ENCODE measurements at regions not wholly inside any gene's neighbourhood (a gene's known extent, or its start where the extent isn't known, plus 50 kb on each side); places are given as distances from the start of the nearest gene placed in this dataset.

DNA sequence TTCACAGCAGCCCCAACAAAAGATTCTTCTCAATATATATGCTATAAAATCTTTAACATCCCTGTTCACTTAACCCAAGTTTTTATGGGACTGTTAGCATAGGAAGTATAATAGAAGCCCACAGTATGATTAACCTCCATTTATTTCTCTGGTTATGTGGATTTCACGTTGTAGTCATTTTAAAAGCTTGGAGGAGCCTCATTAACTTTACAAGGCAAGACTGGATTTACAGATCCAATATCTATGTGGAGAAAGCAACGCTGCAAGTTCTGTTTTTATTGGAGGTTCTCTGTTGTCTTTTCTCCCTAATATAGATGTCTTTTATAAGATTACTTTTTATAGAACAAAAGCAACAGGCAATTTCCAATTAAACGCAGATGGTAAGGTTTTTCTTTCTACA is 114.9 kb upstream of the SYT4 start:
- whole genome bisulfite sequencing, 5 donors: 71 to 76% (median 76%) methylated on average over 3 of the region's 3 CpGs
- H3K9me3 ChIP-seq: no peaks in the 10 kb centered on the region
- intact Hi-C loops (cut with DNase I; ENCODE audit: low total_unique reads): no loop called here

DNA sequence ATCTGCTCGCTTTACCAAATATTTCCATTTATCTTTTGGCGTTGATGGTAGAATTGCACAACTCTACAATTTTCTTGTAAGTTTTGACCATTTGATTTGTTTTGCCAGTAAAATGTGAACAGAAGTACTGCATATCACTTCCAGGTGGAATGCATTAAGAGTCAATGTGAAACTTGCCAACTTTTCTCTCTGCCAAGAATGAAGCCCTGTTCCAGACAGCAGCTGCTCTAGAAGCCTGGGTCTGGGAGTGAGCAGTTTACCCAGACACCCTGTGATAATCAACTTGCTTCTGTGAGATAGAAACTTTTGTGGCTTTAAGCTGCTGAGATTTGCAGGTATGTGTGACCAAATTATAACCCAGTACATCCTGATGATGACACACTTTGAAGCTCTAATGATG is 115.9 kb upstream of the SYT4 start:
- Histone ChIP-seq H3K4me1 (peaks cover 0 to 3% (median 0%) of the 10 kb centered on the region in 4 donors), H3K36me3 (no peaks in the 10 kb centered on the region), H3K27me3 (no peaks in the 10 kb centered on the region), H3K9me3 (no peaks in the 10 kb centered on the region), H3K27ac (no peak overlapping the region), H3K4me3 (no peak overlapping the region)
- TF ChIP-seq EP300 (IDR thresholded peaks at IDR 0.05) (no peak), POLR2AphosphoS5 (IDR thresholded peaks at IDR 0.05) (no peak), POLR2A (IDR thresholded peaks at IDR 0.05) (no peak)
- TF ChIP-seq, protein P1, sequence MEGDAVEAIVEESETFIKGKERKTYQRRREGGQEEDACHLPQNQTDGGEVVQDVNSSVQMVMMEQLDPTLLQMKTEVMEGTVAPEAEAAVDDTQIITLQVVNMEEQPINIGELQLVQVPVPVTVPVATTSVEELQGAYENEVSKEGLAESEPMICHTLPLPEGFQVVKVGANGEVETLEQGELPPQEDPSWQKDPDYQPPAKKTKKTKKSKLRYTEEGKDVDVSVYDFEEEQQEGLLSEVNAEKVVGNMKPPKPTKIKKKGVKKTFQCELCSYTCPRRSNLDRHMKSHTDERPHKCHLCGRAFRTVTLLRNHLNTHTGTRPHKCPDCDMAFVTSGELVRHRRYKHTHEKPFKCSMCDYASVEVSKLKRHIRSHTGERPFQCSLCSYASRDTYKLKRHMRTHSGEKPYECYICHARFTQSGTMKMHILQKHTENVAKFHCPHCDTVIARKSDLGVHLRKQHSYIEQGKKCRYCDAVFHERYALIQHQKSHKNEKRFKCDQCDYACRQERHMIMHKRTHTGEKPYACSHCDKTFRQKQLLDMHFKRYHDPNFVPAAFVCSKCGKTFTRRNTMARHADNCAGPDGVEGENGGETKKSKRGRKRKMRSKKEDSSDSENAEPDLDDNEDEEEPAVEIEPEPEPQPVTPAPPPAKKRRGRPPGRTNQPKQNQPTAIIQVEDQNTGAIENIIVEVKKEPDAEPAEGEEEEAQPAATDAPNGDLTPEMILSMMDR (IDR thresholded peaks at IDR 0.05): no peak
- 62 to 80% (median 66%) methylated on average over 2 of the region's 2 CpGs for WGBS, 5 donors
- intact Hi-C loops (cut with DNase I; ENCODE audit: low total_unique reads): no loop called here
- peak in 1 of 2 donors; percentile 30 for DNase-seq

More for the DNA sequence above, 114.9 kb upstream of the SYT4 start:
- TF ChIP-seq, protein P1 (IDR thresholded peaks at IDR 0.05): no peak
- TF ChIP-seq POLR2A (IDR thresholded peaks at IDR 0.05) (no peak), EP300 (IDR thresholded peaks at IDR 0.05) (no peak), POLR2AphosphoS5 (IDR thresholded peaks at IDR 0.05) (no peak)
- Histone ChIP-seq H3K4me1 (peaks cover 0 to 3% (median 0%) of the 10 kb centered on the region in 4 donors), H3K27ac (no peak overlapping the region), H3K4me3 (no peak overlapping the region), H3K36me3 (no peaks in the 10 kb centered on the region), H3K27me3 (no peaks in the 10 kb centered on the region)
- DNase-seq: no peak

- peak in 1 of 2 donors; percentile 34 for DNase-seq
- H3K27me3 ChIP-seq: no peaks in the 10 kb centered on the region
- 0 to 10% (median 7%) methylated on average over 1 of the region's 1 CpG for WGBS, 5 donors
- H3K4me3 ChIP-seq: no peak overlapping the region
- intact Hi-C loops (cut with DNase I; ENCODE audit: low total_unique reads): no loop called here
- no peak overlapping the region for H3K27ac ChIP-seq
- peaks cover 0 to 3% (median 0%) of the 10 kb centered on the region in 4 donors for H3K4me1 ChIP-seq
- no peaks in the 10 kb centered on the region for H3K36me3 ChIP-seq
- no peaks in the 10 kb centered on the region for H3K9me3 ChIP-seq
- no peak for TF ChIP-seq POLR2AphosphoS5 (IDR thresholded peaks at IDR 0.05)
- TF ChIP-seq, protein P1 (IDR thresholded peaks at IDR 0.05): peak in 1 of 7 experiments; percentile 23
Observed at GRCh38 chr18:43396266-43396665, 119.0 kb upstream of the SYT4 start.

DNA sequence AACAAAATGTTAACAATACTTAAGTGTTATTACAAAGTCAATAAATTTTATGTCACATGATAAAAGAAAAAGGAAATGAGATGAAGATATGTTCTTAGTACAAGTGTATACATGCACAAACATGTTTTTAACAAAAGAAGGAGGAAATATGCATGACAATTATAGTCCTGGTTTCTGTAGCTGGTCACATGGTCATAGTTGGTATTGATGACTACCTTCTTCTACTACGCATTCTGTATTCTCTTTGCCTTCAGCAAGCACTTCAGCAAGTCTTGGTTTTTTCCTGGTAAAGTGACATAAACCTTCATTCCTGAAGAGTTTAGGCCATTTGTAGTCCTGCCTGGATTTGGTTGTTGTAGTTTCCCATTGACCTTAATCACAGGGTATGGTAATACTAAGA is 121.3 kb upstream of the SYT4 start:
- no peak for TF ChIP-seq POLR2A (IDR thresholded peaks at IDR 0.05)
- no peak for TF ChIP-seq POLR2AphosphoS5 (IDR thresholded peaks at IDR 0.05)
- no peak for TF ChIP-seq EP300 (IDR thresholded peaks at IDR 0.05)
- TF ChIP-seq, protein P1 (IDR thresholded peaks at IDR 0.05): no peak
- DNase-seq: no peak
- intact Hi-C loops (cut with DNase I; ENCODE audit: low total_unique reads): no loop called here
- no peaks in the 10 kb centered on the region for H3K36me3 ChIP-seq
- no peaks in the 10 kb centered on the region for H3K27me3 ChIP-seq
- no peaks in the 10 kb centered on the region for H3K4me1 ChIP-seq
- no peak overlapping the region for H3K4me3 ChIP-seq
- WGBS, 5 donors: 92 to 100% (median 97%) methylated on average over 1 of the region's 1 CpG
- H3K27ac ChIP-seq: no peak overlapping the region
- no peaks in the 10 kb centered on the region for H3K9me3 ChIP-seq
